GM12801 (cell line): ENCODE measurements at regions not wholly inside any gene's neighbourhood (a gene's known extent, or its start where the extent isn't known, plus 50 kb on each side); places are given as distances from the start of the nearest gene placed in this dataset.

Source experiments
- CTCF ChIP-seq: IDR thresholded peaks from one replicate; pipeline ENCODE4 v1.5.1; 2011; ENCODE audit warnings: control low read depth; ENCODE audit not compliant: insufficient read length; ENCODE audit errors: extremely low read depth

- no peak for TF ChIP-seq CTCF
These were observed 928.4 kb downstream of the REEP3 start for GRCh38 chr10:64449603-64450002.

DNA sequence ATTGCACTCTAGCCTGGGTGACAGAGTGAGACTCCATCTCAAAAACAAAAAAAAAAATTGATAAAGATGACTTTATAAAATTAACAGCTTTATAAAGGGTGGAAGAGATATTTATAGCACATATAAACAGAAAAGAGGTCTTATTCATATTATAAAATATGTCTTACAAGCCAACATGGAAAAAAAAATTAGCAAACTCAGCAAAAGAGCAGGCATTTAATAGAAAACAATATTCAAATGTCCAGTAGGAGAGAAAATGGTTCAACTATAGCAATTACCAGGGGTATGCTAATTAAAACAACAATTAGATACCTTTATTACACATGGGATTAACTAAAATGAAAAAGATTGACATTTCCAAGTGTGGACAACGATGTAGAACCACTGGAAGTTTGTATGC, 929.1 kb downstream of the REEP3 start:
- no peak for TF ChIP-seq CTCF

- TF ChIP-seq CTCF: no peak
These were observed 933.8 kb downstream of the REEP3 start for GRCh38 chr10:64454962-64455361.

DNA sequence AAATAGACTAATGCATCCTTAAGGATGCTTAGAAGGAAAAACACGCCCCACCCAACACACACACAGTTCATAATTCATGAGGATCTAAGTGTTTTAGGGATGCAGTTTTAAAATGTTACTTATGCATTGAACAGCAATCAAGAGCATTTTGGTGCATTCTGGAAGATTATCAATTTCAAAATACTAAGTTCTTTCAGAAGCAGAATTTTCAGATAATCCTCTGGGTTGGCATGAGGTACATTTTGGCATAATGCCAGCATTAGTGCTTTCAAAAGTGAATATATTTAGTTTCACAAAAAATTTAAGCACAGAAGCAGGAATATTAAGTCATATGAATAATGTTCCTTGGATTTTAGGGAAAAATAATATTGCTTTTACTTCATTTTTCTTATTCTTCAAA, 937.1 kb downstream of the REEP3 start:
- TF ChIP-seq CTCF: no peak

GRCh38 chr10:64463406-64463805, 942.2 kb downstream of the REEP3 start:
- no peak for TF ChIP-seq CTCF

DNA sequence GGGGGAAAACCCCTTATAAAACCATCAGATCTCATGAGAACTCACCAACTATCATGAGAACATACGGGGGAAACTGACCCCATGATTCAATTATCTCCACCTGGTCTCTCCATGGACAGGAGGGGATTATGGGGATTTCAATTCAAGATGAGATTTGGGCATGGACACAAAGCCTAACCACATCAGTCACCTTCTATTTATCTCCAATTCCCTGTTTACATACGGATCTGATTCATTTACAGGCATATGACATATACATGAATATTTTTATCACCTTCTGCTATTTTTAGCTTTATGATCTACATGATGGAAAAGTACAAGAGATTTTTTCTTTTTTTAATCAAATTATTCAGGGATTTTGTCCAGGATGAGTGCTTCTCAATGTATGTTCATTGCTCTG, 944.5 kb downstream of the REEP3 start:
- no peak for TF ChIP-seq CTCF

GRCh38 chr10:64468219-64468618, 947.0 kb downstream of the REEP3 start:
- no peak for TF ChIP-seq CTCF

DNA sequence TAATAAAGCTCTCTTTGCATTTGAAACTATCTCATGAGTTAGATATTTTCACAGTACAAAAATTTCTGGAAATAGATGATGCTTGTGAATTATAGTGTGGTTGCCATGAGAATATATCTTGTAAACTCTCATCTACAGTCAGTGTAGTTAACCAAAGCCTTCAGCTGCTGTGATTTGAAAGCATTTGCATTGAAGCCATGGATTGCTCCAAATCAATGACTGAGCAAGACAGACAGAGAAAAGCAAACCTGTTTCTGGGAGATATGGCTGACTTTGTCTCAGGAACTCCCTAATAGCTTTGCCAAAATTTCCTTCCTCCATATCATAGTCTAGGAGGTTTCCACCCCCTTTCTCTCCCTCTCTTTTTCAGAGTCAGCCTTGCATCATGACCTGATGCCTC, 955.3 kb downstream of the REEP3 start:
- TF ChIP-seq CTCF: no peak
